Anterior cingulate cortex (tissue), 58 donors: ENCODE measurements at regions not wholly inside any gene's neighbourhood (a gene's known extent, or its start where the extent isn't known, plus 50 kb on each side); places are given as distances from the start of the nearest gene placed in this dataset.
A peak's percentile ranks its signal among the peaks of the same experiment; 100 is the strongest.

Source experiments
- DNase-seq, 58 donors: peaks; one replicate each; lab custom pipeline; 2025; lab: John Stamatoyannopoulos, UW

- peak in 4 of 58 donors; percentile 2 to 25 (median 12) for DNase-seq
Observed at GRCh38 chr20:61042506-61043385, 209.3 kb upstream of the CDH4 start.

GRCh38 chr20:61043681-61044080 lies 208.4 kb upstream of the CDH4 start:
- DNase-seq = no peak

GRCh38 chr20:61044499-61044898 lies 207.6 kb upstream of the CDH4 start:
- DNase-seq = no peak

- DNase-seq = no peak
Observed at GRCh38 chr20:61045091-61045490, 207.0 kb upstream of the CDH4 start.

GRCh38 chr20:61045876-61046585 lies 206.0 kb upstream of the CDH4 start:
- DNase-seq = peak in 9 of 58 donors; percentile 5 to 44 (median 18)

GRCh38 chr20:61046721-61047351 lies 205.2 kb upstream of the CDH4 start:
- DNase-seq = no peak

GRCh38 chr20:61047515-61047914 lies 204.5 kb upstream of the CDH4 start:
- DNase-seq = no peak

- no peak for DNase-seq
Observed at GRCh38 chr20:61048302-61048701, 203.8 kb upstream of the CDH4 start.

GRCh38 chr20:61049684-61050083 lies 202.4 kb upstream of the CDH4 start:
- DNase-seq = no peak

- DNase-seq = no peak
Observed at GRCh38 chr20:61050336-61050890, 201.6 kb upstream of the CDH4 start.

GRCh38 chr20:61052195-61052750 lies 199.8 kb upstream of the CDH4 start:
- DNase-seq = no peak

GRCh38 chr20:61052776-61053442 lies 199.2 kb upstream of the CDH4 start:
- no peak for DNase-seq

- DNase-seq = no peak
Observed at GRCh38 chr20:61053487-61053886, 198.6 kb upstream of the CDH4 start.

GRCh38 chr20:61053889-61054288 lies 198.2 kb upstream of the CDH4 start:
- no peak for DNase-seq

GRCh38 chr20:61054411-61054810 lies 197.7 kb upstream of the CDH4 start:
- DNase-seq = no peak

- DNase-seq = no peak
Observed at GRCh38 chr20:61055180-61056010, 196.7 kb upstream of the CDH4 start.

GRCh38 chr20:61056116-61056515 lies 195.9 kb upstream of the CDH4 start:
- no peak for DNase-seq

- DNase-seq = no peak
Observed at GRCh38 chr20:61056627-61057442, 195.2 kb upstream of the CDH4 start.
